SK-N-SH (cell line): ENCODE measurements at regions not wholly inside any gene's neighbourhood (a gene's known extent, or its start where the extent isn't known, plus 50 kb on each side); places are given as distances from the start of the nearest gene placed in this dataset.

Source experiments
- CTCF ChIA-PET: fragments of 300-600, 350-600 bp; formaldehyde crosslinking; extraction: SDS; loops from one replicate; lab custom pipeline; 2021; lab: Yijun Ruan, JAX
- POLR2A ChIA-PET: fragments of 350-600 bp; sonication (Branson Sonifier 250); formaldehyde crosslinking; extraction: SDS; loops from one replicate; lab custom pipeline; 2020; ENCODE audit warnings: antibody characterized with exemption, inconsistent platforms; lab: Yijun Ruan, JAX
- DNase-seq: peaks from one replicate; pipeline ENCODE4 v3.0.0; 2012
- H2AFZ ChIP-seq: fragments of 200-600 bp; sonication (generic); 2 replicates; pipeline ENCODE4 v1.8.1; 2016; ENCODE audit warnings: antibody characterized with exemption, mild to moderate bottlenecking, low read depth
- H3F3A ChIP-seq: fragments of 200-600 bp; sonication (generic); replicated peaks from 2 replicates; pipeline ENCODE3; 2016; ENCODE audit warnings: antibody characterized with exemption, mild to moderate bottlenecking; ENCODE audit not compliant: insufficient read depth
- H3K27ac ChIP-seq, 2 experiments: fragments of 200-500 bp in 1 of 2; fragments of 200-600 bp in 1 of 2; sonication (Bioruptor generic) in 1 of 2; sonication (generic), shearing (Covaris generic) in 1 of 2; 2 replicates each; pipeline versions ENCODE4 v1.5.1 to v1.6.1; 2014 to 2016; ENCODE audit warnings: low read depth in 2 of 2, inconsistent platforms in 1 of 2, low read length in 1 of 2, mild to moderate bottlenecking in 1 of 2, mixed read lengths in 1 of 2
- H3K27me3 ChIP-seq: fragments of 200-600 bp; sonication (generic), shearing (Covaris generic); 2 replicates; pipeline ENCODE4 v1.6.1; 2016; ENCODE audit warnings: mixed run types; ENCODE audit not compliant: insufficient read depth
- H3K36me3 ChIP-seq, 2 experiments: fragments of 200-500 bp in 1 of 2; fragments of 200-600 bp in 1 of 2; sonication (Bioruptor generic) in 1 of 2; sonication (generic) in 1 of 2; replicated peaks in 1 of 2; 2 replicates each; pipeline versions ENCODE3 to v1.5.1; 2014 to 2016; ENCODE audit warnings: low read length in 1 of 2, mild to moderate bottlenecking in 1 of 2; ENCODE audit not compliant: insufficient read depth in 2 of 2, control insufficient read depth in 1 of 2
- H3K4me1 ChIP-seq, 2 experiments: fragments of 200-500 bp in 1 of 2; fragments of 200-600 bp in 1 of 2; sonication (Bioruptor generic) in 1 of 2; sonication (generic), shearing (Covaris generic) in 1 of 2; 2 replicates each; pipeline versions ENCODE4 v1.5.1 to v1.6.1; 2014 to 2016; ENCODE audit warnings: low read depth in 1 of 2, low read length in 1 of 2, mixed run types in 1 of 2; ENCODE audit not compliant: insufficient read depth in 2 of 2, control insufficient read depth in 1 of 2
- H3K4me2 ChIP-seq: fragments of 200-600 bp; sonication (generic), shearing (Covaris generic); 2 replicates; pipeline ENCODE4 v1.6.1; 2017; ENCODE audit warnings: mixed run types
- H3K4me3 ChIP-seq, 2 experiments: fragments of 200-500 bp in 1 of 2; fragments of 200-600 bp in 1 of 2; sonication (Bioruptor generic) in 1 of 2; sonication (generic), shearing (Covaris generic) in 1 of 2; 2 replicates each; pipeline versions ENCODE4 v1.5.1 to v1.8.1; 2014 to 2016; ENCODE audit warnings: low read depth in 2 of 2, inconsistent platforms in 1 of 2, low read length in 1 of 2, mild to moderate bottlenecking in 1 of 2, mixed read lengths in 1 of 2, moderate library complexity in 1 of 2
- H3K79me2 ChIP-seq: fragments of 200-600 bp; sonication (generic); 2 replicates; pipeline ENCODE4 v1.8.1; 2017; ENCODE audit warnings: mild to moderate bottlenecking; ENCODE audit not compliant: insufficient read depth
- H3K9ac ChIP-seq: fragments of 200-600 bp; sonication (generic); 2 replicates; pipeline ENCODE4 v1.6.1; 2017; ENCODE audit warnings: mixed run types
- H3K9me2 ChIP-seq: fragments of 200-600 bp; sonication (generic); 2 replicates; pipeline ENCODE4 v1.6.1; 2017; ENCODE audit warnings: mixed run types
- H3K9me3 ChIP-seq: fragments of 200-600 bp; sonication (generic); 2 replicates; pipeline ENCODE4 v1.6.1; 2017; ENCODE audit warnings: mixed run types, mild to moderate bottlenecking, moderate library complexity
- H4K20me1 ChIP-seq: fragments of 200-600 bp; sonication (generic); 2 replicates; pipeline ENCODE4 v1.6.1; 2017; ENCODE audit warnings: mild to moderate bottlenecking, mixed run types; ENCODE audit not compliant: insufficient read depth
- CHD2 ChIP-seq: fragments of 150-350 bp; IDR thresholded peaks from 2 replicates; pipeline ENCODE4 v1.6.1; 2018; ENCODE audit warnings: low read length; ENCODE audit not compliant: partially characterized antibody
- ELF1 ChIP-seq: IDR thresholded peaks from 2 replicates; pipeline ENCODE4 v1.4.0; 2012
- EZH2phosphoT487 ChIP-seq: fragments of 200-600 bp; sonication (generic); IDR thresholded peaks from 2 replicates; pipeline ENCODE4 v1.6.1; 2017; ENCODE audit warnings: low read depth, mixed run types, mild to moderate bottlenecking, antibody characterized with exemption, moderate library complexity, borderline replicate concordance
- FOXM1 ChIP-seq: IDR thresholded peaks from 2 replicates; pipeline ENCODE4 v1.4.0; 2012; ENCODE audit warnings: low read depth, mild to moderate bottlenecking
- GATA2 ChIP-seq: sonication (generic); formaldehyde crosslinking; IDR thresholded peaks from 2 replicates; pipeline ENCODE4 v1.5.0; 2020; ENCODE audit warnings: mild to moderate bottlenecking, missing genetic modification reagents
- POLR2AphosphoS5 ChIP-seq: IDR thresholded peaks from 2 replicates; pipeline ENCODE4 v1.6.1; 2012; ENCODE audit warnings: low read depth, low read length
- RAD21 ChIP-seq: IDR thresholded peaks from 2 replicates; pipeline ENCODE4 v1.6.1; 2012; ENCODE audit warnings: mild to moderate bottlenecking, low read length
- RXRA ChIP-seq: IDR thresholded peaks from 2 replicates; pipeline ENCODE4 v1.4.0; 2012; ENCODE audit warnings: low read depth, mild to moderate bottlenecking, borderline replicate concordance
- SIN3A ChIP-seq: IDR thresholded peaks from 2 replicates; pipeline ENCODE4 v1.6.1; 2012; ENCODE audit warnings: low read depth, mild to moderate bottlenecking, low read length, moderate library complexity, borderline replicate concordance
- TAF1 ChIP-seq: IDR thresholded peaks from 2 replicates; pipeline ENCODE4 v1.6.1; 2012; ENCODE audit warnings: low read depth, mild to moderate bottlenecking, low read length, moderate library complexity, borderline replicate concordance
- TEAD4 ChIP-seq: IDR thresholded peaks from 2 replicates; pipeline ENCODE4 v1.4.0; 2012; ENCODE audit warnings: mild to moderate bottlenecking, borderline replicate concordance; ENCODE audit not compliant: insufficient read depth
- YY1 ChIP-seq: IDR thresholded peaks from 2 replicates; pipeline ENCODE4 v1.4.0; 2012; ENCODE audit warnings: low read depth, mild to moderate bottlenecking
- WGBS: methylation state at CpG from one replicate; pipeline ENCODE4 v1.1.6; 2017; ENCODE audit warnings: low lambda C conversion rate; 5-methylcytosine and 5-hydroxymethylcytosine counted together
- TF ChIP-seq, protein P1 (sequence below): IDR thresholded peaks from 2 replicates; pipeline ENCODE4 v1.4.0; 2012; ENCODE audit warnings: low read depth, borderline replicate concordance
- TF ChIP-seq, protein P2 (sequence below): fragments of 150-350 bp; IDR thresholded peaks from 2 replicates; pipeline ENCODE4 v1.6.1; 2016; ENCODE audit warnings: mild to moderate bottlenecking, low read depth, low read length
- TF ChIP-seq, protein P3 (sequence below): fragments of 150-350 bp; IDR thresholded peaks from 2 replicates; pipeline ENCODE4 v1.6.1; 2017; ENCODE audit warnings: antibody characterized with exemption, low read length, low read depth, borderline replicate concordance
- TF ChIP-seq, protein P4 (sequence below): IDR thresholded peaks from 2 replicates; pipeline ENCODE4 v1.4.0; 2012; ENCODE audit warnings: low read depth

DNA sequence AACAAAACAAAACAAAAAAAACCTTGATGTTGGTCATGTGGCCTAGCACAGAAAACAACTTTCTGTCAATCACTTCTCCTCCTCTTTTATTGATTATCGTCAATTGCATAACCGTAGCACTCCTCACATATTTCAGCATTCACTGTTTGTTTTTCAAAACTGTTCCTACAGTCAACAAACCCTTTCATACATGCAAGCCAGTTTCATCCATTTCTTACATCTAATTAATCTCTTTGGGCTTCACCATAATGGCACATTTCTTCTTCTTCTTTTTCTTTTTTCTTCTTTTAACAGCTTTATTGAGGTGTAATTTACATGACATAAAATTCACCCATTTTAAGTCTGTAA is 246.9 kb downstream of the PTTG2 start:
- WGBS, result 85% methylated on average over 2 of the region's 2 CpGs
- CTCF ChIA-PET, result no interaction called here
- H3F3A ChIP-seq, result no peaks in the 10 kb centered on the region

DNA sequence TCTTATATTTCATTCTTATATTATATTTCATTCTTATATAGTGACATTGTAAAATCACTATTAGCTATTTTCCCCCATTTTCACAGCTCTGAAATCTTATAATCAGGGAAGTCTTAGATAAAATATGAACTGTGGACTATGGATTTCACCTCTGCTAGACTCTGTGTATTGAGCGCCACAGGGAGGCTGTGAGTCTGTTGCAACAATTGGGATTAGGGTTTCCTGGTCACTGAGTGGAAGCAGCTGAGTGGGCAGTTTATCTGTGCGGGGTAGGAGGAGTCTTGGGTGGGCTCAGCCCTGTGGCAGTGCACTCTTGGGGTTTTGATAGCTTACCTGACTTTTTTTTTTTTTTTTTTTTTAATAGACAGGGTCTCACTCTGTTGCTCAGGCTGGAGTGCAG is 249.5 kb downstream of the PTTG2 start:
- Histone ChIP-seq H4K20me1 (no peaks in the 10 kb centered on the region), H2AFZ (no peak overlapping the region), H3K36me3 (no peaks in the 10 kb centered on the region), H3K4me1 (no peaks in the 10 kb centered on the region; a peak in 1 of 4 replicates), H3K4me2 (no peak overlapping the region), H3K27ac (no peak overlapping the region), H3K9ac (no peak overlapping the region), H3K79me2 (no peaks in the 10 kb centered on the region), H3K4me3 (no peak overlapping the region), H3K9me2 (no peaks in the 10 kb centered on the region), H3F3A (no peaks in the 10 kb centered on the region), H3K9me3 (no peaks in the 10 kb centered on the region), H3K27me3 (no peaks in the 10 kb centered on the region)
- TF ChIP-seq YY1, result no peak
- TF ChIP-seq TAF1, result no peak
- POLR2A ChIA-PET, result no interaction called here
- no peak for DNase-seq
- 56% methylated on average over 2 of the region's 2 CpGs for WGBS
- CTCF ChIA-PET, result no interaction called here

More for the DNA sequence above, 246.9 kb downstream of the PTTG2 start:
- Histone ChIP-seq H3K9me2 (no peaks in the 10 kb centered on the region), H4K20me1 (no peaks in the 10 kb centered on the region), H2AFZ (no peak overlapping the region), H3K4me3 (no peak overlapping the region), H3K27me3 (no peaks in the 10 kb centered on the region; the same call in 1 of the 2 replicates), H3K4me2 (no peak overlapping the region), H3K4me1 (no peaks in the 10 kb centered on the region; a peak in 1 of 4 replicates), H3K9me3 (no peaks in the 10 kb centered on the region), H3K79me2 (no peaks in the 10 kb centered on the region), H3K9ac (no peak overlapping the region)
- POLR2A ChIA-PET, result no interaction called here
- TF ChIP-seq SIN3A (no peak), RAD21 (no peak)
- TF ChIP-seq, all 33 proteins: peak for 0
- no peak overlapping the region for H3K27ac ChIP-seq
- no peak for DNase-seq
- H3K36me3 ChIP-seq, result no peaks in the 10 kb centered on the region

DNA sequence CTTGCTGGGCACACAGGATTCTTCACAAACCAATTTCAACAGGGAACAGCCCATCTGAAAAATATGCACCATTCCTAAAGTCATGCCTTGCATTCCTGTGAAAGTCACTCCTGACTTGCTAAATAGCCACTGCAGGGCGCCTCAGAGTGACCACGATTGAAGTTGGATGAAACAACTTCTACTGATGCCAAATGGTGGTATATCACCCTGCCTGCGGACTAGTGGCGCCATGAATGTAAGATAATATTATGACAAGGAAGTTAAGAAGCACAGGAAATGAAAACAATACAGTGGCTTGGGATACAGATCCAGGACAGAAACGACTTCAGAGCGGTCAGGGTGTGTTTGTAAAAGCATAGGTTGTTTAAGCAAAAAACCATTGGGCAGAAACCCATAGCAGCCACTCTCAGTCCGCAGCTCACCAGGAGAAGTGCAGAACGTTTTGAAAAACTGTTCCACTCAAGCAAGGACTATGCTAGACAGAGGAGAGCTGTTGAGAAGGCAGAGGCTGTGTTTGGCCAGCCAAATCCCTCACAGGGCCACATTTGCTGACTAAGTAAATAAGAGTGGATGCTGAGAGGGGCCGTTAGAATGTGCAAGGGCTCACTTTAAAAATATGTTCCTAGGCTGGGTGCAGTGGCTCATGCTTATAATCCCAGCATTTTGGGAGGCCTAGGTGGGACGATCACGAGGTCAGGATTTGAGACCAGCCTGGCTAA is 250.4 kb downstream of the PTTG2 start:
- no peaks in the 10 kb centered on the region for H3K79me2 ChIP-seq
- no peak overlapping the region for H3K4me3 ChIP-seq
- no peaks in the 10 kb centered on the region for H4K20me1 ChIP-seq
- no peaks in the 10 kb centered on the region for H3K36me3 ChIP-seq
- H3K4me2 ChIP-seq, result no peak overlapping the region
- H3K27ac ChIP-seq, result no peak overlapping the region
- ChIA-PET CTCF (no interaction called here), POLR2A (no interaction called here)
- WGBS, result 69% methylated on average over 11 of the region's 11 CpGs
- H3K9me3 ChIP-seq, result no peaks in the 10 kb centered on the region
- no peak overlapping the region for H2AFZ ChIP-seq
- H3K9me2 ChIP-seq, result no peaks in the 10 kb centered on the region
- no peaks in the 10 kb centered on the region for H3K27me3 ChIP-seq
- H3K4me1 ChIP-seq, result no peaks in the 10 kb centered on the region; a peak in 1 of 4 replicates
- H3F3A ChIP-seq, result no peaks in the 10 kb centered on the region
- no peak for DNase-seq
- no peak overlapping the region for H3K9ac ChIP-seq
- no peak for TF ChIP-seq SIN3A
- TF ChIP-seq, protein P1, sequence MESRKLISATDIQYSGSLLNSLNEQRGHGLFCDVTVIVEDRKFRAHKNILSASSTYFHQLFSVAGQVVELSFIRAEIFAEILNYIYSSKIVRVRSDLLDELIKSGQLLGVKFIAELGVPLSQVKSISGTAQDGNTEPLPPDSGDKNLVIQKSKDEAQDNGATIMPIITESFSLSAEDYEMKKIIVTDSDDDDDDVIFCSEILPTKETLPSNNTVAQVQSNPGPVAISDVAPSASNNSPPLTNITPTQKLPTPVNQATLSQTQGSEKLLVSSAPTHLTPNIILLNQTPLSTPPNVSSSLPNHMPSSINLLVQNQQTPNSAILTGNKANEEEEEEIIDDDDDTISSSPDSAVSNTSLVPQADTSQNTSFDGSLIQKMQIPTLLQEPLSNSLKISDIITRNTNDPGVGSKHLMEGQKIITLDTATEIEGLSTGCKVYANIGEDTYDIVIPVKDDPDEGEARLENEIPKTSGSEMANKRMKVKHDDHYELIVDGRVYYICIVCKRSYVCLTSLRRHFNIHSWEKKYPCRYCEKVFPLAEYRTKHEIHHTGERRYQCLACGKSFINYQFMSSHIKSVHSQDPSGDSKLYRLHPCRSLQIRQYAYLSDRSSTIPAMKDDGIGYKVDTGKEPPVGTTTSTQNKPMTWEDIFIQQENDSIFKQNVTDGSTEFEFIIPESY, result no peak
- no peak for TF ChIP-seq POLR2AphosphoS5
- TF ChIP-seq TAF1, result no peak
- TF ChIP-seq CHD2, result no peak
- TF ChIP-seq, protein P2, sequence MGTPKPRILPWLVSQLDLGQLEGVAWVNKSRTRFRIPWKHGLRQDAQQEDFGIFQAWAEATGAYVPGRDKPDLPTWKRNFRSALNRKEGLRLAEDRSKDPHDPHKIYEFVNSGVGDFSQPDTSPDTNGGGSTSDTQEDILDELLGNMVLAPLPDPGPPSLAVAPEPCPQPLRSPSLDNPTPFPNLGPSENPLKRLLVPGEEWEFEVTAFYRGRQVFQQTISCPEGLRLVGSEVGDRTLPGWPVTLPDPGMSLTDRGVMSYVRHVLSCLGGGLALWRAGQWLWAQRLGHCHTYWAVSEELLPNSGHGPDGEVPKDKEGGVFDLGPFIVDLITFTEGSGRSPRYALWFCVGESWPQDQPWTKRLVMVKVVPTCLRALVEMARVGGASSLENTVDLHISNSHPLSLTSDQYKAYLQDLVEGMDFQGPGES, result no peak
- TF ChIP-seq, protein P3, sequence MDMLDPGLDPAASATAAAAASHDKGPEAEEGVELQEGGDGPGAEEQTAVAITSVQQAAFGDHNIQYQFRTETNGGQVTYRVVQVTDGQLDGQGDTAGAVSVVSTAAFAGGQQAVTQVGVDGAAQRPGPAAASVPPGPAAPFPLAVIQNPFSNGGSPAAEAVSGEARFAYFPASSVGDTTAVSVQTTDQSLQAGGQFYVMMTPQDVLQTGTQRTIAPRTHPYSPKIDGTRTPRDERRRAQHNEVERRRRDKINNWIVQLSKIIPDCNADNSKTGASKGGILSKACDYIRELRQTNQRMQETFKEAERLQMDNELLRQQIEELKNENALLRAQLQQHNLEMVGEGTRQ, result no peak
- TF ChIP-seq RAD21, result no peak
- TF ChIP-seq FOXM1, result no peak
- no peak for TF ChIP-seq EZH2phosphoT487
- TF ChIP-seq ELF1, result no peak
- no peak for TF ChIP-seq RXRA
- no peak for TF ChIP-seq TEAD4
- no peak for TF ChIP-seq GATA2 (CRISPR knock-in tag)
- TF ChIP-seq, protein P4, sequence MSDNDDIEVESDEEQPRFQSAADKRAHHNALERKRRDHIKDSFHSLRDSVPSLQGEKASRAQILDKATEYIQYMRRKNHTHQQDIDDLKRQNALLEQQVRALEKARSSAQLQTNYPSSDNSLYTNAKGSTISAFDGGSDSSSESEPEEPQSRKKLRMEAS, result no peak
- TF ChIP-seq, all 33 proteins: peak for 0
